Nephron progenitor cell (in vitro differentiated cells): ENCODE measurements at regions not wholly inside any gene's neighbourhood (a gene's known extent, or its start where the extent isn't known, plus 50 kb on each side); places are given as distances from the start of the nearest gene placed in this dataset.

Experiments used
- DNase-seq: peaks from one replicate; pipeline ENCODE4 v3.0.0; 2021
- H3K27ac Mint-ChIP-seq: 2 replicates; pipeline ENCODE4 v1.8.0; 2021; ENCODE audit warnings: mild to moderate bottlenecking, moderate library complexity, mixed read lengths
- H3K27me3 Mint-ChIP-seq: 2 replicates; pipeline ENCODE4 v1.8.0; 2021; ENCODE audit warnings: mild to moderate bottlenecking, low read depth, mixed read lengths; ENCODE audit not compliant: poor library complexity
- H3K36me3 Mint-ChIP-seq: 2 replicates; pipeline ENCODE4 v1.8.0; 2021; ENCODE audit warnings: low read depth, mixed read lengths
- H3K4me1 Mint-ChIP-seq: 2 replicates; pipeline ENCODE4 v1.8.0; 2021; ENCODE audit warnings: mixed read lengths
- H3K4me3 Mint-ChIP-seq: 2 replicates; pipeline ENCODE4 v1.8.0; 2021; ENCODE audit warnings: mild to moderate bottlenecking, moderate library complexity, mixed read lengths
- H3K9me3 Mint-ChIP-seq: 2 replicates; pipeline ENCODE4 v1.8.0; 2021; ENCODE audit warnings: mild to moderate bottlenecking, moderate library complexity, mixed read lengths
- CTCF ChIP-seq: fragments of 200-600 bp; sonication (generic); IDR thresholded peaks from 2 replicates; pipeline ENCODE4 v1.5.0; 2021; ENCODE audit warnings: antibody characterized with exemption

DNA sequence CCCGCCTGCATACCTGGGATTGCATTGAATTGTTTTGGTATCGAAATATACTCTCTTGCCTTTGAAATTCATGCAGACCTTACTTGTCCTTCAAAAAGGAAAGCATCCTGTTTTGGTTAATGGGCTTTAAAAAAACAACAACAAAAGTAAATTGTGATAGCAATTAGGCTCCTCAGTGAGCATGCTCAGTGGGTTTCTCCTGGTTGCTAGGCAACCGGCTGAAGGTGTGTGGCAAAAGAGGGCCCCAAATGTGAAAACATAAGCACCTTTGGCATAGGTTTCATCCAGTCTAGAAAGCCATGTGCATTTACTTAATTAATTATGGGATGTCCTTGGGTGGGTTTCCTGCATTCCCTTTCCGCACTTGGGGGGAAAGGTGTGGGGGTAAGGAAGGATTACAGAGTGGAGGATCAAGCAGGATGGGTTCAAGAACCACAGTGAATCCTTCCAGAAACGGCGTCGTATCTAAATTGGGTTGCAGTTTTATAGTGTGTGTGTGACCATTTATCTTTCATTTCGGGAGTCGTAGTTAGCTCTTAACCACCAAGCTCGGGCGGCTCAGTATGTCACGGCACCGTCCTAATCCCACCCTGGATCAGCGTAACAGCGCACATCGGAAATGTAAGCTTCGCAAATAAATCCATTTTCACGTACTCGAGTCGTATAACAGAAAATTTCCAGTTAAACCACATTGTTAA, 274.9 kb upstream of the TCF4 start:
- H3K9me3 Mint-ChIP-seq, result no peaks in the 10 kb centered on the region
- TF ChIP-seq CTCF, result no peak
- peaks cover 20% of the 10 kb centered on the region for H3K4me1 Mint-ChIP-seq
- no peaks in the 10 kb centered on the region for H3K36me3 Mint-ChIP-seq
- no peak overlapping the region for H3K4me3 Mint-ChIP-seq
- no peak for DNase-seq
- H3K27me3 Mint-ChIP-seq, result peaks cover 2% of the 10 kb centered on the region
- H3K27ac Mint-ChIP-seq, result no peak overlapping the region

- Mint-ChIP-seq H3K4me1 (peaks cover 20% of the 10 kb centered on the region), H3K36me3 (no peaks in the 10 kb centered on the region), H3K9me3 (no peaks in the 10 kb centered on the region), H3K27me3 (peaks cover 2% of the 10 kb centered on the region), H3K27ac (no peak overlapping the region), H3K4me3 (no peak overlapping the region)
- DNase-seq, result no peak
- TF ChIP-seq CTCF, result peak; percentile 13
Observed at GRCh38 chr18:55861266-55861665, 273.3 kb upstream of the TCF4 start.

DNA sequence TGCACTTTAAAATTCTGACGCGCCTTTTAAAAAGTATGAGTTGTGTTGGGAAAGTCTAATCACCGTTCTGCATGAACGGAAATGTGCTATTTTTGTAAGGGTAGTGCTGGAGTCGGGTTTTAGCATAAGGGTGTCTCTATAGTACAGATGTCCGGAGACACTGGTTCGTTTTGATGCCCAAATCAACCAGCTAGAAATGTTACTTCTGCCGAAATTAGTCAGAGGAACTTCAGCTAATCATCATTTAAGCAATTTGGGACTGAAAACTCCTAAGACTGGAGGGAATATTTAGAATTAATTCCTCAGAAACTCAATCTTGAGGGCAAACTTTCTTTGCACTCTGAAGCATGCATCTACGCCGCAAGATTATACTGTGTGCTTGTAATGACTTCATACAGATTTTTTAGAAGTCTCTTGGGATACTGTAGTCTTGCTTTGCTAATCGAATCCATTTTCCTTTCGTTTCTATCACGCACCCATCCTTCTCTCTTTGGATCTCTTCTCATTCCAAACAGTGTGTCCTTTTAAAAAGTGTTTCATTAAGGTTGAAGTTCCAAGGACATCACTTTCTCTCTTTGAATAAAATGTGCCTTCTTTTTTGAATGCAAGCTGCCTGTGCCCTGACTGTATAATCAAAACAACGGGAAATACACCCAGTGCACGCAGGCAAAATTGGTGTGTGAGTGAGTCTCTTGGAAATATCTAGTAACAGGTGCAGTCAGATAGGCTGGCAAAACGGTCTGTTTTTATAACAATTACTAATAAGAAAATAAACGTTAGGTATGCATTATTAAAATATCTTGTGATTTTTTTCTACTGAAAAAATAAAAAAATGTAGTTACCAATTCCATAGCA, 270.9 kb upstream of the TCF4 start:
- Mint-ChIP-seq H3K9me3 (no peaks in the 10 kb centered on the region), H3K27me3 (peaks cover 2% of the 10 kb centered on the region), H3K4me1 (peaks cover 16% of the 10 kb centered on the region), H3K36me3 (no peaks in the 10 kb centered on the region), H3K27ac (no peak overlapping the region), H3K4me3 (no peak overlapping the region)
- DNase-seq, result no peak
- no peak for TF ChIP-seq CTCF

DNA sequence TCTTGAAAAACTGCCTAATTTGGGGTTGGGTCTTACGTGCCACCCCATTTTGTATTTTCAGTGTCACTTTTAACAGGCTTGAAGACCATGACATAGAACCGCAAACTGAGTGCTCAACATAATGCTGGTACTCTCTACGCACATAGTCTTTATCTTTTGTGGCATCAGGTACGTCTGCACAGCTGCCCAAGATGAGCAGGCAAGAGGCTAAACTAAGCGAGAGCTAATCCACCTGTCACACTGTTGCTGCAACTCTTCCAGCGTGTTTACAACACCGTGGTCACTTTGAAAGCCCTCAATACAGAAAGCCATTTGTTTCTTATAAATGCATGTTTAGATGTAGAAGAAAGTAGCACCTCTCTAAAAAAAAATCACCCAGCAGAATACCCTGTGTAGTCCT, 270.0 kb upstream of the TCF4 start:
- Mint-ChIP-seq H3K4me3 (no peak overlapping the region), H3K9me3 (no peaks in the 10 kb centered on the region), H3K27ac (no peak overlapping the region), H3K27me3 (peaks cover 2% of the 10 kb centered on the region), H3K36me3 (no peaks in the 10 kb centered on the region), H3K4me1 (peaks cover 16% of the 10 kb centered on the region)
- DNase-seq, result no peak
- no peak for TF ChIP-seq CTCF

DNA sequence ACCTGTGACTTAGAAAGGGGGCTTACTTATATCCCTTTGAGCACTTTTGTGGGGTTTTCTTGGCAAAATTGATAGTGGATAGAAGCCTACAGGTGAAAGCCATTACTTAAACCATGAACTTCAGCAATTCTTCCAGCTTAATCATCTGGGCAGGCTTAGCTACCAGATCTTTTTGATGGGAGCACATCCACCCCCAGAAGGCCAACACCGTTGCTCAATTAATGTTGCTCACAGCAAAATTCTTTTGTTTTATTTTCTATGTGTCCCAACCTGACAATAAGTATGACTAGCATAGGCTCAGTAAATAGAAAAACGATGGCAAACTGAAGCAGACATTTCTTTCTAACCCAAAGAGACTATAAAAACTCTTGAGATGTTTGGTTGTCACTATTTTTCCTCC, 269.4 kb upstream of the TCF4 start:
- TF ChIP-seq CTCF, result no peak
- Mint-ChIP-seq H3K27ac (no peak overlapping the region), H3K36me3 (no peaks in the 10 kb centered on the region), H3K9me3 (no peaks in the 10 kb centered on the region), H3K27me3 (peaks cover 2% of the 10 kb centered on the region), H3K4me3 (no peak overlapping the region), H3K4me1 (peaks cover 16% of the 10 kb centered on the region)
- DNase-seq, result no peak
